ENCODE measurements at regions not wholly inside any gene's neighbourhood (a gene's known extent, or its start where the extent isn't known, plus 50 kb on each side); places are given as distances from the start of the nearest gene placed in this dataset.

- TF ChIP-seq CTCF (IDR thresholded peaks at IDR 0.05; ENCODE audit: control extremely low read depth in 1 of 3, insufficient read depth in 1 of 3, low read depth in 1 of 3, low read length in 3 of 3) (no peak), JUND (IDR thresholded peaks at IDR 0.05; ENCODE audit: low read length) (no peak), HDAC6 (IDR thresholded peaks at IDR 0.05; ENCODE audit: low read depth, low read length) (no peak), USF2 (IDR thresholded peaks at IDR 0.05; ENCODE audit: low read length) (no peak), TBP (IDR thresholded peaks at IDR 0.05; ENCODE audit: low read depth, low read length) (no peak), CBX8 (IDR thresholded peaks at IDR 0.05; ENCODE audit: borderline replicate concordance, low read depth, low read length) (no peak), POLR2A (IDR thresholded peaks at IDR 0.05; ENCODE audit: control extremely low read depth in 1 of 2, low read depth in 2 of 2, low read length in 2 of 2) (no peak), YY1 (IDR thresholded peaks at IDR 0.05; ENCODE audit: low read depth, low read length) (no peak), EGR1 (IDR thresholded peaks at IDR 0.05; ENCODE audit: borderline replicate concordance, low read depth, low read length) (no peak), RFX5 (IDR thresholded peaks at IDR 0.05; ENCODE audit: borderline replicate concordance, low read depth, low read length) (no peak), RNF2 (IDR thresholded peaks at IDR 0.05; ENCODE audit: borderline replicate concordance, low read depth, low read length, missing control alignments, poor library complexity, severe bottlenecking) (no peak), POLR2AphosphoS5 (IDR thresholded peaks at IDR 0.05; ENCODE audit: low read depth, low read length) (no peak), KDM5A (IDR thresholded peaks at IDR 0.05; ENCODE audit: low read length) (no peak)
Observed at GRCh38 chr4:71167083-71167482, 171.7 kb upstream of the SLC4A4 start.
